A549 (cell line): ENCODE measurements at regions not wholly inside any gene's neighbourhood (a gene's known extent, or its start where the extent isn't known, plus 50 kb on each side); places are given as distances from the start of the nearest gene placed in this dataset.

Experiments
- ATAC-seq, 2 experiments: fragments of 200-7000 bp in 1 of 2; fragments of >200 bp in 1 of 2; cut with Nextera tagmentation in 1 of 2; cut with Tn5 transposase in 1 of 2; 3 replicates each; pipeline versions ENCODE4 v1.8.0 to v1.9.1; 2018 to 2020; ENCODE audit warnings: mild to moderate bottlenecking in 1 of 2, moderate library complexity in 1 of 2
- CTCF ChIA-PET: fragments of 300-600 bp; sonication (Branson Sonifier 250); formaldehyde crosslinking; extraction: SDS; loops from one replicate; lab custom pipeline; 2021; ENCODE audit warnings: antibody characterized with exemption, inconsistent platforms; lab: Yijun Ruan, JAX
- POLR2A ChIA-PET: fragments of 350-600 bp; formaldehyde crosslinking; extraction: SDS; loops from one replicate; lab custom pipeline; 2021; ENCODE audit warnings: antibody characterized with exemption, inconsistent platforms; lab: Yijun Ruan, JAX
- DNase-seq, 2 experiments: peaks; one replicate each; pipeline versions ENCODE4 v3.0.0 to v3.0.0-alpha.2; 2011 to 2016; ENCODE audit warnings: low read depth in 1 of 2, low spot score in 1 of 2
- FAIRE-seq: peaks from 2 replicates; lab custom pipeline; 2011; peaks lifted over from hg19 to GRCh38; lab: Jason Lieb, UNC
- H3K27ac ChIP-seq, 2 experiments: fragments of >200 bp; sonication (Bioruptor Twin); formaldehyde crosslinking; 3 replicates each; pipeline ENCODE4 v1.5.1; 2016 to 2017
- H3K4me1 ChIP-seq: fragments of >200 bp; sonication (Bioruptor Twin); formaldehyde crosslinking; 3 replicates; pipeline ENCODE4 v1.6.1; 2016
- H3K4me2 ChIP-seq: fragments of >200 bp; sonication (Bioruptor Twin); formaldehyde crosslinking; 3 replicates; pipeline ENCODE4 v1.6.1; 2016
- H3K4me3 ChIP-seq: fragments of >200 bp; sonication (Bioruptor Twin); formaldehyde crosslinking; 3 replicates; pipeline ENCODE4 v1.5.1; 2016
- H3K9me3 ChIP-seq: fragments of >200 bp; sonication (Bioruptor Twin); formaldehyde crosslinking; 3 replicates; pipeline ENCODE4 v1.6.1; 2016
- ATOH8 ChIP-seq: fragments of 250-450 bp; sonication (Bioruptor Pico); IDR thresholded peaks from 2 replicates; pipeline ENCODE4 v1.5.0; 2020; ENCODE audit warnings: low read depth, mild to moderate bottlenecking, moderate library complexity
- BHLHE40 ChIP-seq: IDR thresholded peaks from 2 replicates; pipeline ENCODE4 v1.6.1; 2012; ENCODE audit warnings: low read depth, low read length, inconsistent platforms
- CBX2 ChIP-seq: fragments of 200-600 bp; sonication (generic); IDR thresholded peaks from 2 replicates; pipeline ENCODE4 v1.6.1; 2016; ENCODE audit warnings: low read depth, mild to moderate bottlenecking, borderline replicate concordance
- CEBPB ChIP-seq, 2 experiments: fragments of >200 bp in 1 of 2; sonication (Bioruptor Twin) in 1 of 2; formaldehyde crosslinking in 1 of 2; IDR thresholded peaks; 2 replicates each; pipeline ENCODE4 v1.6.1; 2012 to 2016
- E2F6 ChIP-seq: IDR thresholded peaks from 2 replicates; pipeline ENCODE4 v1.6.1; 2012; ENCODE audit warnings: low read depth, borderline replicate concordance
- EHF ChIP-seq: fragments of 250-450 bp; sonication (Bioruptor Pico); IDR thresholded peaks from 2 replicates; pipeline ENCODE4 v1.5.0; 2020; ENCODE audit warnings: mild to moderate bottlenecking
- EHMT2 ChIP-seq: fragments of 200-600 bp; sonication (generic); IDR thresholded peaks from 2 replicates; pipeline ENCODE4 v1.6.1; 2016; ENCODE audit warnings: antibody characterized with exemption, low read depth, mild to moderate bottlenecking, moderate library complexity
- FOSL2 ChIP-seq, 2 experiments: fragments of 450-650 bp in 1 of 2; fragments of >200 bp in 1 of 2; sonication (Bioruptor Twin) in 1 of 2; formaldehyde crosslinking; IDR thresholded peaks; 2 replicates each; pipeline versions ENCODE4 v1.5.0 to v1.6.1; 2016 to 2020; ENCODE audit warnings: mild to moderate bottlenecking in 1 of 2, moderate library complexity in 1 of 2
- HDAC2 ChIP-seq: fragments of 200-600 bp; sonication (generic); IDR thresholded peaks from 2 replicates; pipeline ENCODE4 v1.6.1; 2016
- HEYL ChIP-seq: fragments of 250-450 bp; sonication (Bioruptor Pico); IDR thresholded peaks from 2 replicates; pipeline ENCODE4 v1.8.0; 2021; ENCODE audit warnings: mild to moderate bottlenecking, moderate library complexity
- HOXA7 ChIP-seq: fragments of 250-450 bp; sonication (Bioruptor Pico); IDR thresholded peaks from 2 replicates; pipeline ENCODE4 v1.5.0; 2020; ENCODE audit warnings: mild to moderate bottlenecking, moderate library complexity
- HOXB5 ChIP-seq: fragments of 250-450 bp; sonication (Bioruptor Pico); IDR thresholded peaks from 2 replicates; pipeline ENCODE4 v1.5.0; 2020; ENCODE audit warnings: mild to moderate bottlenecking, moderate library complexity
- KDM1A ChIP-seq: fragments of 200-600 bp; sonication (generic); IDR thresholded peaks from 2 replicates; pipeline ENCODE4 v1.6.1; 2016; ENCODE audit warnings: low read depth, mild to moderate bottlenecking
- KDM5A ChIP-seq: fragments of 200-600 bp; sonication (generic); IDR thresholded peaks from 2 replicates; pipeline ENCODE4 v1.6.1; 2016; ENCODE audit warnings: antibody characterized with exemption, mild to moderate bottlenecking
- PHF8 ChIP-seq: fragments of 200-600 bp; sonication (generic); IDR thresholded peaks from 2 replicates; pipeline ENCODE4 v1.6.1; 2016; ENCODE audit warnings: low read depth, mild to moderate bottlenecking, antibody characterized with exemption, moderate library complexity, borderline replicate concordance
- POLR2AphosphoS2 ChIP-seq: conservative IDR thresholded peaks from 2 replicates; pipeline ENCODE4 v1.6.1; 2012; ENCODE audit warnings: low read length, improper control_type of control experiment, inconsistent platforms
- RAD21 ChIP-seq, 2 experiments: fragments of >200 bp in 1 of 2; sonication (Bioruptor Twin) in 1 of 2; formaldehyde crosslinking in 1 of 2; IDR thresholded peaks in 1 of 2; conservative IDR thresholded peaks in 1 of 2; 2 replicates in 1 of 2; 3 replicates in 1 of 2; pipeline ENCODE4 v1.6.1; 2012 to 2018; ENCODE audit warnings: inconsistent platforms in 1 of 2
- RARB ChIP-seq: fragments of 250-450 bp; sonication (Bioruptor Pico); IDR thresholded peaks from 2 replicates; pipeline ENCODE4 v1.8.0; 2021; ENCODE audit warnings: mild to moderate bottlenecking, moderate library complexity
- RFX5 ChIP-seq: fragments of 450-650 bp; IDR thresholded peaks from 2 replicates; pipeline ENCODE4 v1.7.1; 2014; ENCODE audit warnings: antibody characterized with exemption, mild to moderate bottlenecking, moderate library complexity
- RNF2 ChIP-seq: fragments of 200-600 bp; sonication (generic); IDR thresholded peaks from 2 replicates; pipeline ENCODE4 v1.6.1; 2016; ENCODE audit warnings: low read depth, mild to moderate bottlenecking, antibody characterized with exemption, moderate library complexity, borderline replicate concordance
- TFCP2L1 ChIP-seq: fragments of 250-450 bp; sonication (Bioruptor Pico); IDR thresholded peaks from 2 replicates; pipeline ENCODE4 v1.5.0; 2021; ENCODE audit warnings: mild to moderate bottlenecking
- ZFP36 ChIP-seq: fragments of 450-650 bp; IDR thresholded peaks from 2 replicates; pipeline ENCODE4 v1.6.1; 2014; ENCODE audit warnings: borderline replicate concordance; ENCODE audit not compliant: partially characterized antibody
- ZNF302 ChIP-seq: fragments of 250-450 bp; sonication (Bioruptor Pico); IDR thresholded peaks from 2 replicates; pipeline ENCODE4 v1.9.0; 2021; ENCODE audit warnings: inconsistent platforms, mild to moderate bottlenecking, moderate library complexity
- ZSCAN20 ChIP-seq: fragments of 250-450 bp; sonication (Bioruptor Pico); IDR thresholded peaks from 2 replicates; pipeline ENCODE4 v1.8.0; 2022; ENCODE audit warnings: mild to moderate bottlenecking, moderate library complexity
- WGBS: methylation state at CpG from one replicate; pipeline ENCODE4 v1.1.6; 2017; ENCODE audit errors: missing lambda C conversion rate; 5-methylcytosine and 5-hydroxymethylcytosine counted together
- TF ChIP-seq, protein P1 (sequence below): fragments of 450-650 bp; IDR thresholded peaks from 2 replicates; pipeline ENCODE4 v1.6.1; 2014; ENCODE audit warnings: antibody characterized with exemption
- TF ChIP-seq, protein P2 (sequence below): fragments of >200 bp; sonication (Bioruptor Twin); formaldehyde crosslinking; IDR thresholded peaks from 3 replicates; pipeline ENCODE4 v1.6.1; 2016
- TF ChIP-seq, protein P3 (sequence below): fragments of 250-450 bp; sonication (Bioruptor Pico); IDR thresholded peaks from 2 replicates; pipeline ENCODE4 v1.5.0; 2021; ENCODE audit warnings: mild to moderate bottlenecking, moderate library complexity, borderline replicate concordance

DNA sequence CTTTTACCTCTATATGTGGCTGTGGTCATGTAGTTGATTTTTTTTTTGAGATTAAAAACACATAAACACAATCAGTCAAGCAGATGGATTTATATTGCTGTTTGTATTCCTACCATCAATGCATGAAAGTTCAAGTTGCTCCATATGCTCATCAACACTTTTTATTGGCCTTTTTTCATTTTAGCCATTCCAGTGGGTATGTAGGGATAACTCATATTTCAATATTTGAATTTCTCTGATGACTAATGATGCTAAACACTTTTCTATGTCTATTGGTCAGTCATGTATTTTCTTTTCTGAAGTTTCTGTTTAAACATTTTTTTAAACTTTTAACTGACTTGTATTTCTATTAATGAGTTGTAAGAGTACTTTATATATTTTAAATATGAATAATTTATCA lies 445.4 kb upstream of the RGMB start:
- ChIA-PET POLR2A (no interaction called here), CTCF (no interaction called here)
- FAIRE-seq (no peak), DNase-seq (no peak), ATAC-seq (no peak)
- Histone ChIP-seq H3K4me3 (no peak overlapping the region), H3K9me3 (no peaks in the 10 kb centered on the region), H3K27ac (no peak overlapping the region), H3K4me1 (no peaks in the 10 kb centered on the region), H3K4me2 (no peak overlapping the region)
- no peak for TF ChIP-seq ZFP36
- no peak for TF ChIP-seq FOSL2 (IDR thresholded peaks at IDR 0.05)
- no peak for TF ChIP-seq FOSL2 (CRISPR knock-in tag; IDR thresholded peaks at IDR 0.05)
- no peak for TF ChIP-seq EHMT2
- TF ChIP-seq, protein P1, sequence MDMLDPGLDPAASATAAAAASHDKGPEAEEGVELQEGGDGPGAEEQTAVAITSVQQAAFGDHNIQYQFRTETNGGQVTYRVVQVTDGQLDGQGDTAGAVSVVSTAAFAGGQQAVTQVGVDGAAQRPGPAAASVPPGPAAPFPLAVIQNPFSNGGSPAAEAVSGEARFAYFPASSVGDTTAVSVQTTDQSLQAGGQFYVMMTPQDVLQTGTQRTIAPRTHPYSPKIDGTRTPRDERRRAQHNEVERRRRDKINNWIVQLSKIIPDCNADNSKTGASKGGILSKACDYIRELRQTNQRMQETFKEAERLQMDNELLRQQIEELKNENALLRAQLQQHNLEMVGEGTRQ, result no peak
- TF ChIP-seq, all 56 proteins: peak for 0

GRCh38 chr5:98330871-98331270 lies 442.6 kb upstream of the RGMB start:
- ATAC-seq (no peak), DNase-seq (no peak), FAIRE-seq (no peak)
- H3K9me3 ChIP-seq, result 0 out of 3 replicates have a peak, but pooled peaks cover 5% of the 10 kb centered on the region
- no peak overlapping the region for H3K4me3 ChIP-seq
- no peak overlapping the region for H3K4me2 ChIP-seq
- no peak overlapping the region for H3K27ac ChIP-seq
- ChIA-PET CTCF (no interaction called here), POLR2A (no interaction called here)
- WGBS, result 23% methylated on average over 1 of the region's 1 CpG
- TF ChIP-seq RNF2 (no peak), HDAC2 (no peak), CBX2 (no peak), KDM1A (no peak), TFCP2L1 (CRISPR knock-in tag) (no peak)
- TF ChIP-seq, all 56 proteins: peak for 0
- no peaks in the 10 kb centered on the region for H3K4me1 ChIP-seq

GRCh38 chr5:98333921-98334320 lies 439.5 kb upstream of the RGMB start:
- Histone ChIP-seq H3K4me3 (no peak overlapping the region), H3K27ac (no peak overlapping the region), H3K4me2 (no peak overlapping the region), H3K4me1 (no peaks in the 10 kb centered on the region), H3K9me3 (peaks cover 5% of the 10 kb centered on the region; the same call in 1 of the 3 replicates)
- POLR2A ChIA-PET, result no interaction called here
- CTCF ChIA-PET, result no interaction called here
- ATAC-seq (no peak), DNase-seq (no peak), FAIRE-seq (no peak)
- TF ChIP-seq ZNF302 (CRISPR knock-in tag), result no peak
- no peak for TF ChIP-seq ATOH8 (CRISPR knock-in tag)
- no peak for TF ChIP-seq POLR2AphosphoS2
- no peak for TF ChIP-seq ZSCAN20
- TF ChIP-seq RARB (CRISPR knock-in tag), result no peak
- no peak for TF ChIP-seq EHF
- TF ChIP-seq PHF8, result no peak
- TF ChIP-seq BHLHE40, result no peak
- no peak for TF ChIP-seq RAD21 (conservative IDR thresholded peaks at IDR 0.05 in 1 of 2, IDR thresholded peaks at IDR 0.05 in 1 of 2)
- TF ChIP-seq RFX5, result no peak
- no peak for TF ChIP-seq HOXA7 (CRISPR knock-in tag)
- TF ChIP-seq HEYL (CRISPR knock-in tag), result no peak
- TF ChIP-seq, protein P2, sequence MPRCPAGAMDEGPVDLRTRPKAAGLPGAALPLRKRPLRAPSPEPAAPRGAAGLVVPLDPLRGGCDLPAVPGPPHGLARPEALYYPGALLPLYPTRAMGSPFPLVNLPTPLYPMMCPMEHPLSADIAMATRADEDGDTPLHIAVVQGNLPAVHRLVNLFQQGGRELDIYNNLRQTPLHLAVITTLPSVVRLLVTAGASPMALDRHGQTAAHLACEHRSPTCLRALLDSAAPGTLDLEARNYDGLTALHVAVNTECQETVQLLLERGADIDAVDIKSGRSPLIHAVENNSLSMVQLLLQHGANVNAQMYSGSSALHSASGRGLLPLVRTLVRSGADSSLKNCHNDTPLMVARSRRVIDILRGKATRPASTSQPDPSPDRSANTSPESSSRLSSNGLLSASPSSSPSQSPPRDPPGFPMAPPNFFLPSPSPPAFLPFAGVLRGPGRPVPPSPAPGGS, result no peak
- no peak for TF ChIP-seq KDM5A
- no peak for TF ChIP-seq E2F6
- TF ChIP-seq HOXB5 (CRISPR knock-in tag), result no peak
- TF ChIP-seq, protein P3, sequence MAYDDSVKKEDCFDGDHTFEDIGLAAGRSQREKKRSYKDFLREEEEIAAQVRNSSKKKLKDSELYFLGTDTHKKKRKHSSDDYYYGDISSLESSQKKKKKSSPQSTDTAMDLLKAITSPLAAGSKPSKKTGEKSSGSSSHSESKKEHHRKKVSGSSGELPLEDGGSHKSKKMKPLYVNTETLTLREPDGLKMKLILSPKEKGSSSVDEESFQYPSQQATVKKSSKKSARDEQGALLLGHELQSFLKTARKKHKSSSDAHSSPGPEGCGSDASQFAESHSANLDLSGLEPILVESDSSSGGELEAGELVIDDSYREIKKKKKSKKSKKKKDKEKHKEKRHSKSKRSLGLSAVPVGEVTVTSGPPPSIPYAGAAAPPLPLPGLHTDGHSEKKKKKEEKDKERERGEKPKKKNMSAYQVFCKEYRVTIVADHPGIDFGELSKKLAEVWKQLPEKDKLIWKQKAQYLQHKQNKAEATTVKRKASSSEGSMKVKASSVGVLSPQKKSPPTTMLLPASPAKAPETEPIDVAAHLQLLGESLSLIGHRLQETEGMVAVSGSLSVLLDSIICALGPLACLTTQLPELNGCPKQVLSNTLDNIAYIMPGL (CRISPR knock-in tag), result no peak
- TF ChIP-seq, protein P1, result no peak
- TF ChIP-seq HDAC2, result no peak
- no peak for TF ChIP-seq CEBPB (IDR thresholded peaks at IDR 0.05)
- TF ChIP-seq, all 56 proteins: peak for 0
